GM19452 (cell line): ENCODE measurements at regions not wholly inside any gene's neighbourhood (a gene's known extent, or its start where the extent isn't known, plus 50 kb on each side); places are given as distances from the start of the nearest gene placed in this dataset.

Experiments used
- ATAC-seq: cut with Tn5 transposase; IDR thresholded peaks from one replicate; pipeline ENCODE4 v1.9.1; 2021; ENCODE audit not compliant: unreplicated experiment

DNA sequence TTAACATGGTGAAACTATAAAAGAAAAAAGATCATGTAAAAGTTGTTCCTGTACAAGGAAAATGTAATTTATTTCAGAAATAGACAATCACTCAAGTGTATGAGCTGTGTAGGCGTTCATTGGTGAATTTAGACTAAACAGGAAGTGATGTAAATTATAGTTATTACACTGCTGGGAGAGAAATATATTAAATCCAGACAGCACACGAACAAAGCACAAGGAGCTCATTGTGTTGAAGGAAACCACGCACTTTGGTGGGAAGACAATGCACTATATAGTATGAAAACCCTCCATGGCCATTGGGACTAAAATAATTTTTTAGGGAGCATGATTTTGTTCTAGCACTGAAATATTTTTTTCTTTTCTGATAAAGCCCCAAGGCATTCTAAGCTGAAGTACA, 450.5 kb downstream of the KLF12 start:
- no peak for ATAC-seq

- ATAC-seq: no peak
Observed at GRCh38 chr13:73681779-73682178, 452.4 kb downstream of the KLF12 start.

DNA sequence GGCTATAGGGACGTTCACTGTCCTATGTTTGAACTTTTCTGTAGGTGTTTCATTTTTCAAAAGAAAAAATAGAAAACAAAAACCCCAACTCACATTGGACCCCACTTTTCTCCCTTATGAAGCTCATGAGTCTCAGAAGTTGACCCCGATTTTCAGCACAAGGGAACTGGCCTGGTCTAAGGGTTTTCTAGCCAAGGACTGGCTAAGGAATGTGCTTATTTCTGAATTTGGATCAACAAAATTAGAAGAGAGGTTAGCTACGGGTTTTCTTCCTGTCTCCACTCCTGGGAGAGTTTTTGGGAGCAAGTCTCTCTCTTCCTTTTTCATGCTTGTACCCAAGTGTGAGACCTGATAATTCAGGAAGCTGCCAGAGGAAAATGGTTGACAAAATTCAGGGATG, 453.2 kb downstream of the KLF12 start:
- ATAC-seq: no peak

- no peak for ATAC-seq
Observed at GRCh38 chr13:73677048-73677601, 457.1 kb downstream of the KLF12 start.

DNA sequence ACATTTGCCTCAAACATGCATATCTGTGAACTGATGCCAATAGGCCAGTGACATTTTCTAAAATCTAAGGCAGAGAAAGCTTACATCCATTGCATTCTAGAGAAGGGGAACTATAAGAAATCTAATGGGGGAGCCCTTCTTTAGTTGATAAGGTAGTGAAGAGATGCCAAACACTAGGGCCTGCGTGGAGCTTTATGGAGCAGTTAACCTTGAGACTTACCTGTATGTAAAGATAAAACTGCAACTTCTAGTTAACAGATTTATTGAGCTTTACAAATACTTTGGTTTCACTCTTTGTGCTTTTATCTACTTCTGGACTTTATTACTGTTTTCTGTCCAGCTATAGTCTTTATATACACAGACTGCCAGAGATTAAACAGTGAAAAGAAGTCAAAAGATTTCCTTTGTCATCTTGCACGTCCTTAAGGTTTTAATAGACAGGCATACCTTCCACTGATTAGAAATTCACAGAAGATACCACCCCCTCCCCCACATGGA, 457.6 kb downstream of the KLF12 start:
- ATAC-seq: no peak

- no peak for ATAC-seq
Observed at GRCh38 chr13:73675821-73676220, 458.4 kb downstream of the KLF12 start.

DNA sequence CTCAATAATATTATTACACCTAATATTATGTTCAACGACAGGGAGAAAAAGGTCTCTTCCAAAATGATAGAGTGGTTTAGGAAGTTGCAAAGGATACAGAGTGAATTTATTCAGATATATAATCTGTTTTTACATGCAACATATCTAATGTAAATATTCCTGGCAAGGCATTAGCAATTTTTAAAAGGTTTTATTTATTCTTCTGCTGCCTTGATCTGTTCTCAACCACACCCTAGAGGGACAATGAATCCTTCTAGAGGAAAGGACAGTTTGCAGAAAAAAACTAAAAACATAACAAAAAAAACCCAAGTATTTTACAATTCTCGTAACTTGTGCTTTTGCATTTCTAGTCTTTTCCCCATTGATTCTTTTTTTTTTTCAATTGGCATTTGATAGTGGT, 459.6 kb downstream of the KLF12 start:
- no peak for ATAC-seq

GRCh38 chr13:73673931-73674330, 460.3 kb downstream of the KLF12 start:
- ATAC-seq: no peak

GRCh38 chr13:73672492-73672891, 461.7 kb downstream of the KLF12 start:
- no peak for ATAC-seq

DNA sequence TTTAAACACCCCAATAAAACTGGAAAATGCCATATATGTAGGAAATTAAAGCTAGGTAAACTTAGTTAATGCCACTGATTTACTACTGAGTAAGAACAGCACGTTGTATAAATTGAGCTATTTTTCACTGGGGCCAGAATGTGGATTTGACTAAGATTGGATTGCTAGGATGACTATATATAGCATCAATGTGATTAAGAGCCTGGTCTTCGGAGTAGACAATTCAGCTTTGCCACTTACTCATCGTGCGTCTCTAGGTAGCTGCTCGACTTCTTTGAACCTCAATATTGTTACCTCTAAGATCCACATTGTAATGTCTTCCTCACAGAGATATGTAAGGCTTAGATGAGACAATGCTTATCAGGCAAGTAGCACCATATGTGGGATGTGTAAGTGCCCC, 462.5 kb downstream of the KLF12 start:
- ATAC-seq: no peak

DNA sequence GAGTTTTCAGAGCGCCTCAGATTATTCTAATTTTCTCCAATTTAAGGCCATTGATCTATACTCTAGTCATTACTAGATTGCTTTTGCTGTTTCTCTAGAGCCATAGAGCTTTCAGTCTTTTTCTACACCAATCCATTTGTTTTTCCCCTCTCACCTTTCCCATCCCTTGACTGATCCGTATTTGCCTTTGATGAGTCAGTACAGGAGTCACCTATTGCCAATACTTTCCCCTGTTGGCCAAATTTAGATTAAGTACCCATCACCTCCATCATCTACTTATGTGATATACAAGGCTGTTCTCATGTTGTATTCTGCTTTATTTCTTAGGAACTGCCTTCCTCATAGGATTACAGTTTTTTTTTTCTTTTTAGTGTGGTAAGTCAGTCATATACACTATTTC, 463.2 kb downstream of the KLF12 start:
- ATAC-seq: no peak

GRCh38 chr13:73667756-73668155, 466.4 kb downstream of the KLF12 start:
- no peak for ATAC-seq

GRCh38 chr13:73665261-73665660, 468.9 kb downstream of the KLF12 start:
- no peak for ATAC-seq

DNA sequence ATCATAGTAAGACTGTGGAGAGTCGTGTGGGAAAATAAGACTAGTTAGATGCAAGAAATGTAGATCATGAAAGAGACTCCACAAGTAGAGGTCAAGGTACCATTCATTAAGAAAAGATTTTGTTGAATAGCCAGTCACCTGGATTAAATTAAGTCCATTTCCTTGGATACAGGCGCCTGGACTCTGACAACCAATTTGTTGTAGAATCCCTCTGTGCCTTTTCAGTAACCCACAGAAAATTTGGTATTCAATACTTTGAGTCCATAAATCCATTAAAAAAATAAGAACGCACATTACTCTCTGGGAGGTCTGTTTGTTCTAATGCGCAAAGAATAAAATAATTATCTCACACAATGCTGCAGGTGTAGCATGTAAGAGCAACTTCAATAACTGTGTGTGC, 469.4 kb downstream of the KLF12 start:
- ATAC-seq: no peak

DNA sequence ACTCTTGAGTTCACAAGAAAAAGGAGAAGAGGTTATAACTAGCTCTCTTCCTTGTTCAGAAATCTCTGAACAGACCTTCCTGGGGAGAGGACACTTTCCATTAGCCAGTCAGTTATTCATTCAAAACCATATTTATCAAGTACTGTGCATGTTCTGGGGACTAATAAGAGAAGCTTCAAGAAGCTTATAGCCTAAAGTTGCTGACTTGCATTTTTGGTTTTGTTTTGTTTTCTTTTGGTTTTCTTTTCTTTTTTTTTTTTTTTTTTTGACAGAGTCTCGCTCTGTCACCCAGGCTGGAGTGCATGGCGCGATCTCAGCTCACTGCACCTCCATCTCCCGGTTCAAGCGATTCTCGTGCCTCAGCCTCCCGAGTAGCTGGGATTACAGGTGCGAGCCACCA, 471.4 kb downstream of the KLF12 start:
- ATAC-seq: no peak

DNA sequence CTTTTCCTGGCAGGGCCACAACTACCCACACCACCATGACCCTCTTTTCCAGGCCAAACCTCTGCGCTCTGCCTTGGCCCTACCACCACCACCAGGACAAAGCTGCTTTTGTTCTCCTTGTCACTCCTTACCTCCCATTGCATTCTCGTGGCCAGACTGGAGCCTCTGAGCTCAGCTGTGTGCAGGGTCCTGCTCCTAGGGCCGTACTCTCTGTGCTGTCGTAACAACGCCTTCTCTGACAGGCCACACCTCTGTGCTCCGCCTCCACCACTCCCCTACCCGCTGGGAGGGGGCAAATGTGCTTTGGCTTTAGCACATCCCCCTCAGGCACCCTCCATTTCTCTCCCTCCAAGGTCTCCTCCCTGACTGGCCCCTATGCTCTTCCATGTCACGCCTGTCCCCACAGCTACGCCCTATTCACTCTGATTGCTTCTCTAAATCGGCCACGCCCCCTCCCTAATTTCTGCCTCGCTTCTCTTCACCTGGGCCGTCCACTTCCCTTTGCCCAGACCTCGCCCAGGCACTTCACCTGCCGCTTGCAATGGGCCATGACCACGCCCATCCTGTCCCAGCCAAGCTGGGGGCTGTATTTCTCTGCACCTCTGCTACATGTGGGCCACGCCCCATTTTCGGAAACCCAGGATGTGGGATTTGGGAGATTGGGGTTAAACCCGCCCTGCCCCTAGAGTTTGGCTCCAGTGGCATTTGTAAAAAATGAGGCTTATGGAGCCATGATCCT, 472.3 kb downstream of the KLF12 start:
- ATAC-seq: no peak

GRCh38 chr13:73661066-73661465, 473.1 kb downstream of the KLF12 start:
- ATAC-seq: no peak

DNA sequence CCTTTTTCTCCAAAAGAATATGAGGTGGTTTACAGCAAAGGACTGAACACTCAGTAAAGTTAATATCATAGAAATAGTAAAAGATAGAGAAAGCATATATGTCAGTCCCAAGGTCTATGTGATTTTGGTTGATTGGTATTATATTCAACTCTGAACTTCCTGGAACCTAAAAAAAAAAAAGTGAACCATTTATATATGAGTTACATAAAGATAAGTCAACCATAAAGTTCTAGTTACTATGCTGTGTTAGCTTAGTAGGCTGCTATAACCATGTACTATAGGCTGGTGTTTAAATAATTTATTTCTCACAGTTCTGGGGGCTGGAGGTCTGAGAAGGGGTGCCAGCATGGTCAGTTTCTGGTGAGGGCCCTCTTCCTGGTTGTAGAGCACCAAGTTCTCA, 475.6 kb downstream of the KLF12 start:
- no peak for ATAC-seq

- ATAC-seq: no peak
Observed at GRCh38 chr13:73657821-73658540, 476.2 kb downstream of the KLF12 start.

DNA sequence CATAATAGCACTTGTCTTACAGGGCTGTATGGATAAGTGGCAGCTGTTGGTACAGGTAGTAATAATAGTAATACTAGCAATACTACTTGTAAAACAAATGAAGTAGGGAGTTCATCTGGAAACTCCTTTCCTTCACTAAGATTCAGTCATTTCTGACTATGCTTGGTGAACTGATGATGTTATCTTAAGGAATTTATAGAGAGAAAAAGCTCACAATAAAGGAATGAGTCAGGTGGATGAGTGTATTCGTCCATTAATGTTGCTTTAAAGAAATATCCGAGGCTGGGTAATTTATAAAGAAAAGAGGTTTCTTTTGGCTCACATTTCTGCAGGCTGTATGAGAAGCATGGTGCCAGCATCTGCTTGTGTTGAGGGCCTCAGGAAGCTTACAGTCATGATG, 477.3 kb downstream of the KLF12 start:
- no peak for ATAC-seq

- no peak for ATAC-seq
Observed at GRCh38 chr13:73653688-73654087, 480.5 kb downstream of the KLF12 start.

DNA sequence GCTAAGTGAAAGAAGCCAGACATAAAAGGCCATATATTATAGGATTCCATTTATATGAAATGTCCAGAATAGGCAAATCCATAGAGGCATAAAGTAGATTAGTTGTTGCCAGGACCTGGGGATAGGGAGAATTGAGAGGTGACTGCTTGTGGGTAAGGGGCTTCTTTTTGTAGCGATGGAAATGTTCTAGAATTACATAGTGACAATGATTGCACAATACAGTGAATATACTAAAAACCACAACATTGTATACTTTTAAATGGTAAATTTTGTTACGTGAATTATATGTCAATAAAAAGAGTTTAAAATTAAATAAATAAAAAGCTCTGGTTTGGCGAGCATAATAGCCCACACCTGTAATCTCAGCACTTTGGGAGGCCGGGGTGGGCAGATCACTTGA, 486.8 kb downstream of the KLF12 start:
- ATAC-seq: no peak
